ENCODE measurements at regions not wholly inside any gene's neighbourhood (a gene's known extent, or its start where the extent isn't known, plus 50 kb on each side); places are given as distances from the start of the nearest gene placed in this dataset.
A peak's percentile ranks its signal among the peaks of the same experiment; 100 is the strongest.
"Not testable (repeated sequence)": the region's sequence is repeated elsewhere in the genome, so short reads cannot be mapped to it uniquely, and the experiment has no call there.

DNA sequence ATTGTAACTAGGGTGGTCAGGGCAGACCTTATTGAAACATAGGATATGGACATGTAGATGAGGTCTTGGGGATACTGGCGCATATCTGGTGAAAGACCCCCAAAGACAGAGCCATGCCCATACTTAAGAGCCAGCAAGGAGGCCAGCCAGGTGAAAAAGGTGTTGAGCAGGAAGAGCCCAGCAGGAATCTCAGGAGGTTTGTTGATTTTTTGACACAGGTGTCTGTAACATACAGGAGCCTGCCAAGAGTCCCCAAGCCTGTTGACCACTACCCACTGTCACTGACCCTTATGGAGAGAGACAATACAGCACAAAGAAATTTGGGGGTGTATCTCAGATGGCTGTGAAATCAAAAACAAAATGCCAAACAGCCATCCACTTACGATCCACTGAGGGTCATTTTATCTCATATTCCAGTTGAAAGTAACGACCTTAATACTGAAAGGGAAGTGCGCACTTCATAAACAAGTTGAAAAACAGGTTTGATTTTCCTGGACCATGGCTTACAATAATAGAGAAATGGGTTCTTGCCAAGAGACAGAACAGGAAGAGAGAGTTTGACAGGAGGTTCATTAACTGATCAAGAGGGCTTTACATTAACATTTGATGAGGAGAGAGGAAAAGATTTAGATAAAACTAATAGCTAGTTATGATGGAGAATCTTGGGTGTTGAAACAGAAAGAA, 163.6 kb downstream of the GLUL start:
- DNase-seq (ENCODE audit: low spot score): no peak

DNA sequence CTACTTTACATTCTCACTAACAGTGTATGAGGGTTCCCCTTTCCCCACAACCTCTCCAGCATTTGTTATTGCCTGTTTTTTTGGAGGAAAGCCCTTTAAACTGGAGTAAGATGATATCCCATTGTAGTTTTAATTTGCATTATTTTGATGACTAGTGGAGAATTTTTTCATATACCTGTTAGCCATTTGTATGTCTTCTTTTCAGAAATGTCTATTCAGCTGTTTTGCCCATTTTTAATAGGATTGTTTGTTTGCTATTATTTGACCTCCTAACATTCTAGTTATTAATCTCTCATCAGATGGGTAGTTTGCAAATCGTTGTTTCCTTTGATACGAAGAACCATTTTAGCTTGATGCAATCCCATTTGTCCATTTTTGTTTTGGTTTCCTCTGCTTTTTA, 165.0 kb downstream of the GLUL start:
- DNase-seq (ENCODE audit: low spot score): no peak

DNA sequence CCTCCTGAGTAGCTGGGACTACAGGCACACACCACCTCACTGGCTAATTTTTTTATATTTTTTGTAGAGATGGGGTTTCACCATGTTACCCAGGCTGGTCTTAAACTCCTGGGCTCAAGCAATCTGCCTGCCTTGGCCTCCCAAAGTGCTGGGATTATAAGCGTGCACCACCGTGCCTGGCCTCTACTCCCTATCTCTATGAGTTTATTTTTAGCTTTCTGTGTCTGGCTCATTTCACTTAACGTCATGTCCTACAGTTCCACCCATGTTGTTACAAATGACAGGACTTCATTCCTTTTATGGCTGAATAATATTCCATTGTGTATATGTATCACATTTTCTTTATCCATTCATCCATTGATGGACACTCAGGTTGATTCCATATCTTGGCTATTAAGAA, 164.2 kb upstream of the ZNF648 start:
- DNase-seq (ENCODE audit: low spot score): not testable (repeated sequence)

DNA sequence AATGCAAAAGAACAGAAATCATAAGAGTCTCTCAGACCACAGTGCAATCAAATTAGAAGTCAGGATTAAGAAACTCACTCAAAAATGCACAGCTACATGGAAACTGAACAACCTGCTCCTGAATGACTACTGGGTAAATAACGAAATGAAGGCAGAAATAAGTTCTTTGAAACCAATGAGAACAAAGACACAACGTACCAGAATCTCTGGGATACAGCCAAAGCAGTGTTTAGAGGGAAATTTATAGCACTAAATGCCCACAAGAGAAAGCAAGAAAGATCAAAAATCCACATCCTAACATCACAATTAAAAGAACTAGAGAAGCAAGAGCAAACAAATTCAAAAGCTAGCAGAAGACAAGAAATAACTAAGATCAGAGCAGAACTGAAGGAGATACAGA, 160.5 kb upstream of the ZNF648 start:
- not testable (repeated sequence) for DNase-seq (ENCODE audit: low spot score)

DNA sequence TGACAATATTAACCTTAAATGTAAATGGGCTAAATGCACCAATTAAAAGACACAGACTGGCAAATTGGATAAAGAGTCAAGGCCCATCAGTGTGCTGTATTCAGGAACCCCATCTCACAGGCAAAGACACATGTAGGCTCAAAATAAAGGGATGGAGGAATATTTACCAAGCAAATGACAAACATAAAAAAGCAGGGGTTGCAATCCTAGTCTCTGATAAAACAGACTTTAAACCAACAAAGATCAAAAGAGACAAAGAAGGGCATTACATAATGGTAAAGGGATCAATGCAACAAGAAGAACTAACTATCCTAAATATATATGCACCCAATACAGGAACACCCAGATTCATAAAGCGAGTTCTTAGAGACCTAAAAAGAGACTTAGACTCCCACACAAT, 159.9 kb upstream of the ZNF648 start:
- DNase-seq (ENCODE audit: low spot score): not testable (repeated sequence)

DNA sequence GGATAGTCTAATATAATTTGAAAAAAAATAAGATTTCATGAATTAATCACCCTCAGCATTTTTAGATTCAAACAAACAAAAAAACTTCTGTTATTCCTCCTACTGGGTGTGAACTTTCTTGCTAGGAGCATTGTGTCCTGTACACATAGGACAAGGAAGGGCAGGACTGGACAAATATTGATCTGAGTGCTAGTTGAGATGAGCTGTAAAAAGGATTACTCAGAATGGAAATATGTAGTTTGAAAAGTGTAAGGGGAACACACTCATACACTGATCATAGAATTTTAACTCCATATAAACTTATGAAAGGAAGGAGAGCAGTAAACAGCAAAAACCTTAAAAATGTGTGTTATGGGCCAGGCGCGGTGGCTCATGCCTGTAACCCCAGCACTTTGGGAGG, 156.5 kb upstream of the ZNF648 start:
- no peak for DNase-seq (ENCODE audit: low spot score)

DNA sequence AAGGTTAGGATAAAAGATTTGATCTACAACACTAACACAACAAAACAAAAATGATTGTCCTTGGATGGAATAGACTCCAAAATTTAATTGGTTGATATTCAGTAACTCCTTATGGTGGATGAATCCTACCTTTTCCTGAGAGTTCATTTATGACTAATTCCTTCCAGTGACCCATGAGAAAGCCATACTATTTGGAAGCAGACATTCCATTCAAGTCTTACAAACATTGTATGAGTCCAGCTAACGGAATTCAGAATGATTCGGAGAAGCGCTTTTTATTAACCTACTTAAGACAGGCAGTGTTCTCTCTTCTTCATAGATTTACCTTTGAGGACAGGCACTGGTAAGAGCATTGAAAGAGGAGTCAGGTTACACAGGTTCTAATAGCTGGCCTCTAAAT, 155.6 kb upstream of the ZNF648 start:
- DNase-seq (ENCODE audit: low spot score): no peak

DNA sequence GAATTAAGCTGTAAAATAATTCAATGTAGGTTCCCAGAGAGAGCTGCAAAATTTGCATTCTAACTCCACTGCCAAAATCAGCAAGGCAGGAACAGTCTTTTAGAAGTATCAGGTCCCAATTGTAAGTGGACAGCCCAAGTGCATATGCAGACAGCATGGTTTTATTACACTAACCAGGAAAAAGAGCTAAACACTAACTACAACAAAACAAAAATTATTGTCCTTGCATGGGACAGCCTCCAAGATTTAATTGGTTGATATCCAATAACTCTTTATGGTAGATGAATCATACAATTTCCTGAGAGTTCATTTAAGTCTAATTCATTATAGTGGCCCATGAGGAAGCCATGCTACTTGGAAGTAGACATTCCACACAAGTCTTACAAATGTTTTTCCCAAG, 154.3 kb upstream of the ZNF648 start:
- no peak for DNase-seq (ENCODE audit: low spot score)

DNA sequence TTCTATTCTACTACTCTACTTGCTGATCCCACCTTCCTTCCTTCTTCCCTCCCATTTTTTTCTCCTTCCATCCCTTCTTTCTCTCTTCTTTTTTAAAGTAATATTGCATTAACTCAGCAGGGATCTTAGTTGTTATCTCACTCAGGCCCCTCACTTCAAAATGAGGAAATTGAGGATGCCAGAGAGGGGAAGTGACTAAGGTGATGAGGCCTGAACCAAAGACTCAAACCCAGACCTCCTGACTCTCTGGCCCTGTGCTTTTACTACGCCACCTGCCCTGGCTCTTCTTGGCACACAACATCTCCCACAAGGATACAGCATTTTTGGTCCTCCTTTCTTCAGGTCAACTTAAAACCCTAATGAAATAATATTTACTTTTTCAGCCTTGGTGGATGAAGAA, 151.7 kb upstream of the ZNF648 start:
- no peak for DNase-seq (ENCODE audit: low spot score)

DNA sequence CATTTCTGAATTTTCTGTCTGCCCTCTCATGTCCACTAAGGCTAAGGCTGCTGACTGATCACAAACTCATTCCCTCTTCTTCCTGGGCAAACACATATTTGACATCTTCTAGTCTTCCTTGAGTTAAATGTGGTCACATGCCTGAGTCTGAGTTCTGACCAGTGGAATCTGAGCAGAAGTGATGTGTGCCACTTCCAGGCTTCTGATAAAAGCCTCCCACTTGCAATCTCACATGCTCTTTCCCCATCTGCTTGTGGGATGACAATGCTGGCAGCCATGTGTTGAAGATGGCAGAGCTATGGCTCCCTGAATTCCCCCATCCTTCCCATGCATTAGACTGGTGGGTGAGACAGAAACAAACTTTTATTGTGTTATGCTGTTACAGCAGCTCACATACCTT, 149.9 kb upstream of the ZNF648 start:
- DNase-seq (ENCODE audit: low spot score): no peak

DNA sequence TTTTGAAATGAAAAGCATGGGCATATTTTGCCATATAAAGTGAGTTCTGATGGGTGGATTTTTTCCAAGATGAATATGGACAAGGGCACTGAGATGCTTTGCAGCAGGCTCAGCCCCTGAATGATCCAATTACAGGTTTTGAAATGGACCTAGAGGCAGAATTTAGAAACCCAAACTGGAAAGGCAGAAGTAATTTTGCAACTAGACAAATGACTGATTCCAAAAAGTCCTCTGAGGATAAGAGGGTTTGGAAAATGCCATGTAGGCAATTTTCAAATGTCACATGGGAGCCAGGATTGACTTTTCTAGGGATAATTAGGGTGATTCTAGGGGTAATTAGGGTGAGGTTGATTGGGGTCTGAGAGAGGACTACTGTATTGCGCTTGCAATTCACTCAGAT, 148.9 kb upstream of the ZNF648 start:
- DNase-seq (ENCODE audit: low spot score): no peak

DNA sequence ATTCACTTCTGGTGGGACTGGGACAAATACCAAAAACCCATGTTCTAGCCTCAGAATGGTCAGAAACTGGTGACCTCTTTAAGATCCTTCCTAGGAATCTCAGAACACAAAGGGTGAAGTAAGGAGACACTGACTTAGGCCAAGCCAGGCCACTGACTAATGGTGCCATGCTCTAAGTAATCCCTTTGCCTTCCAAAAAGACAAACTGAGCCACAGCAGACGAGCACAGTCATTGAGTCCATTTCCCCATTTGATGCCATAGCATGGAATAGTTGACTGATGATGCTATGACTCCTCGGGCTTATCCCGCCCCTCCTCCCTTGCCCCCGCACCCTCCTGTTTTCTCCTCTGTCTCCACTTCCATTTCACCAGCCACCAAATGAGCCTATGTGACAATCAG, 145.8 kb upstream of the ZNF648 start:
- DNase-seq (ENCODE audit: low spot score): no peak

DNA sequence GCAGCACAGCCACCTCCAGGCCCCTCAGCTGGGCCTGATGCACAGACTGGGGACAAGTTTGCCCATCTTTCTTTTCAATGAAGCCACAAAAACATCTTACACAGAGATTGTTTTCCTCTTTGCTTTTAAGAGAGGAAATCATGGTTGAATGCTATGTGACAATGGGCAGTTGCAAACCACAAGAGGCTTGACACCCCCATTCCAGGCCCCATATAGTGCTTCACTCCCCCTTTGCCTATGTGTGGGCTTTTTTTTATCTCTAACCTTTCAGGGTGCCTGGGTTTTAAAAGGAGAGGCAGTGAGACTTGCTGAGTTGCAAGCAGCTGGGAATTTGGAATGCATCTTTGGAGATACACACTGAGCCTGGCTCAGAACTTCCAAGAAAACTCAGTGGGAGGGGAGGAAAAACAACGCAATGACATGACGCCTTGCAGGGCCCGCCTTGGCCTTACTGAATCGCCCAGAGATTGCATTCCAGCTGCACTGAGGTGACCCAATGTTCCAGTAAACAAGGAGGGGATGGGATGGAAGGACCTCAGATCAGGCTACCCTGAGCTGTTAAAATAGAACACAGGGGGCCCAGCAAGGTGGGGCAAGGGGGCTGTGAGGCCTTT, 145.2 kb upstream of the ZNF648 start:
- DNase-seq (ENCODE audit: low spot score): peak; percentile 68

DNA sequence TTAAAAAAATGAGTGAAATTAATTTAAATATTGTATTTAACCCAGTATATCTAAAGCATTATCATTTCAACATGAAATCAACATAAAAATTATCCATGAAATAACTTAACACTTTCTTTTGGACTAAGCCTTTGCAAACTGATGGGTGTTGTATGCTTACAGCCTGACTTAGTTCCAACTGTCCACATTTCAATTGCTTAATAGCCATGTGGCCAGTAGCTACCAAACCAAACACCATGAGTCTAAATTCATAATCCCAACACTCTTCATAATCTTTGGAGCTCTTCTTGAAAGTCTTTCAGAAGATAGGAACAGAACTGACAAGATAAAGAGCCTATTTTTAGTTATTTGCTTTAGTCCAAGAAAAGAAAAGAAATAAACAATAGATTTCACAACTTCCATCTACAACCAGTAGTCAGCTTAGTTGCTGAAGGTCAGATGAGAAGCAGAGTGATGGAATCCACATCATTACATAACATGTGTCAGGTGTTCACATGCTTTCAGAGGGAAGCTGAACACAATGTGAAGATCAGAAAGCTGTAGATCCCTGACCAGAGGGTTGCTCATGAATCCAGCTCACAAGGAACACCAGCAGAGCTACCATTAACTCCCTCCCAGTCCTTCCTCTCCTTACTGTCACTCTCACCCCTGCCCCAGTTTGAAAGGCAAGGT, 144.0 kb upstream of the ZNF648 start:
- DNase-seq (ENCODE audit: low spot score): no peak

DNA sequence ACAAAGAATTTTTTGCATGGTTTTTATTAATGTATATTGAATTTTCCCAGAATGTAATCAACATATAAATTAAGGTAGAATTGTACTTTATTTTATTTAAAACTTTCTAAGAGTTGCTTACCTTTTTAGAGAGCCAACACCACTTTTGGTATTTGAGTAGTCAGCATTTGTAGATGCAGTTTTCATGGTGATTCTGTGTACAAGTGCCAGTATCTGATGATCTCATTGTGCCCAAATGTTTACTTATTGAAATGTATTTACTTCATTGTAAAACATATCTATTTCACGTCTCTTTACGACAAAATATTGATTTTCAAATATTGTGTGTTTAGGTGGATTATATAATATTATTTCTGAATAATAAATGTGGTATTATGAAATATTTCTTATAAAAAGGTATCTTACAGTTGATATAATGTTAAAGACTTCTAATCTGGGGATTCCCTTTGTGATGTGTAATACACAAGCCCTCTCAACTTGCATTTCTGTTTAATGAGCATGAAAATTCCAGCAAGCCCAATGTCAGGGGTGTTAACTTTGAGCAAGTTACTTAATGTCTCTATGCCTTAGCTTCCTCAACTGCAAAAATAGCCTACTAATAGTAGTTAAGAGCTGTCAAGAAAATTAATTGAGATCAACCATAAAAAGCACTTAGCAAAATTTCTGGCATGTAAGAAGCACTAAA, 141.8 kb upstream of the ZNF648 start:
- DNase-seq (ENCODE audit: low spot score): no peak

DNA sequence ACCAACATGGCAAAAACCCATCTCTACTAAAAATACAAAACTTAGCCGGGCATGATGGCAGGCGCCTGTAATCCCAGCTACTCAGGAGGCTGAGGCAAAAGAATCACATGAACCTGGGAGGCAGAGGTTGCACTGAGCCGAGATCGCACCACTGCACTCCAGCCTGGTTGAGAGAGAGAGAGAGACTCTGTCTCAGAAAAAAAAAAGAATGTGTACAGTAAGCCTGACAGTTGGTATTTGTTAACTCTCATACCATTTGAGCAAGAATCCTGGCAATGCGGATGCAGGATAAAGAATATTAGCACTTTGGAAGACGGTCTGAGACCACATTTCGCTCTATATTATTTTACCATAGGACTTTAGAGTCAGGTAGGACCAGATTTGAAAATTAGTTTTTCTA, 140.0 kb upstream of the ZNF648 start:
- DNase-seq (ENCODE audit: low spot score): not testable (repeated sequence)

DNA sequence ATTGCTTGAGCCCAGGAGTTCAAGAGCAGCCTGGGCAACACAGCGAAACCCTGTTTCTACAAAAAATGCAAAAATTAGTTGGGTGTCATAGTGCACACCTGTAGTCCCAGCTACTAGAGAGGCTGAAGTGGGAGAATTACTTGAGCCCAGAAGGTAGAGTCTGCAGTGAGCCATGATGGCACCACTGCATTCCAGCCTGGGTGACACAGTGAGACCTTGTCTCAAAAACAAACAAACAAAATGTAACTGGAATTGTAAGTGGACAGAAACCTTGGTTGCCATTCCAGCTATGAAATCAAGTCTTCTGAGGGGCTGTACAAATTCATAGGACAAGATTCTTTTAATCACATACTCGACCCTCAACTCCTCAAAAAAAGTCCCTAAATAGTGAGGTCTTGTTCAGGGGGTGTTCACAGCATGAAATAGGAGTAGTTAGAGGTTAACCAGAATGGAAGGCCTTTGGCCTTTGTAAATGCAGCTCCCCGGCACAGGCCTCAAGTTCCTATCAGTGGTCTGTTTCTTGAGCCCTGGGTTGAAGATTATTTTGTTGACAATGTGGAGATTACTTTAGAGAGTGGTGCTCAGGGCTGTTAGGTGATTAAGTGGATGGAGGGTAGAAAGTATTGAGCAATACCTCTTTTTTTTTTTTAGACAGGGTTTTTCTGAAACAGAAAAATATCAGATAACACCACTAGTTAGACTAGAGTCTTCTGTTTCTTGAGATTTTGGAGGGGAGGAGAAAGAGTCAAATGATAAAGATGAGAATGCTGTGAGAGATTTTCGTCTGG, 138.7 kb upstream of the ZNF648 start:
- DNase-seq (ENCODE audit: low spot score): no peak

DNA sequence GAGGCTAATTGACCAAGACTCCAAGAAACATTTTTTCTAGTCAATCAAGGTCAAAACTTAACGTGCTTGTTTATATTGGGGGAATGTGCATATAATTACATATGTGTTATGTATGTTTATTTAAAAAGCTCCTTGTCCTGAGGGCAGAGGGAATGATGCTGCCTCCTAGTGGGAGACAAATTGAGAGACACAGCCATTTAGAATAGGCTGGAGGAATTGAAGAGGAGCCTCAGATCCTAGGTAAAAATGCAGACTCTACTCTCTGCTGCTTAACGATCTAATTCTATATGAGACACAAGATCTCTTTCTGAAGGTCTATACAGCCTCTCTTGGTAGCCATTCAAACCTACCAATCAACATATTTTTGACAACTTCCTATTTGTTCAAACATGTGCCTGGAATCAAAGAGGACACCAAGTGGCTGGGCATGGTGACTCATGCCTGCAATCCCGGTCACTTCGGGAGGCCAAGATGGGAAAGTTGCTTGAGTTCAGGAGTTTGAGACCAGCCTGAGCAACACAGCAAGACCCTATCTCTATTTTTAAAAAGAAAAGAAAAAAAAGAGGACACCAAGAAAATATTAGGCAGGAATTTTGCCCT, 136.6 kb upstream of the ZNF648 start:
- no peak for DNase-seq (ENCODE audit: low spot score)

DNA sequence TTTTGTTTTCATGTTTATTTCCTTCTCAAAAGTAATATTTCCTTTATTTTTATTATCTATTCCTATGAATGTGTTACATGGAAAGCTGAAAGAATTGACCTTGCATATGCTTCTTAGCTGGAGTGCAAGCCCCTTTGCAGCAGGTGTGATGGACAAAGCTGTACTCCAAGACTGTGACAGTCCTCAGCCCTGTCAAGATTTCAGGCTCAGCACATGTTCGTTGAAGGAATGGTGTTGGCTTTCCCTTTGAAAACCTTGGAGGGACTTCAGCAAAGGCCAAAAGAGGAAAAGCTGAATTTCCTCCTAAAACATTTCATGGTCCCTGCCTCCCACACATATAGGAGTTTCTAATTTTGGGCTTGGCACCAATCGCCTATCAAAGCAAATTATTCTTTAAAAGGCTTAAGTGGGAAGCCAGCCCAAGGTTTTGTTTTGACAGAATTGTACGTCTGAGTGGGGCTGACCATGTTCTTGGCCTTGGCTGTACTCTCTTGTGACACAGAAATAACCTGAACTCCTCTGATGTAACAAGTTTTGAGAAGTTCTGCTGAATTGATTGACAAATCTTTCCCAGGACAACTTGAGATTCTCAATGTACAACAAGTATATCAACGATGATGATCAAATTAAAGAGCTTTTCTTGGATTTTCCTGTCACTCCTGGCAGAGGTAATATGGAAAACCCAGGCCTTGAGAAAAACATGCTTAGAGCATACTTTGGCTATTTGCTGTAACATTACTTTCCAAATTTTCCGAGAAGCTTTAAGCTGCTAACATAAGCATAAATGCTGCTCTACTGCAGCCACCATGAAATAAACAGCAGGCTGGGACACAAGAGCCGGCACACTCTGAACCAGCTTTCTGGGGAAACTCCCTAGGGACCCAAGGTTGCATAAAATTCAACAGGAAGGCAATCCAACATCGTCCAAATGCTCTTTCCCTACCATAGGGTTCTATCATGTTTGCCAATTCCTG, 135.7 kb upstream of the ZNF648 start:
- DNase-seq (ENCODE audit: low spot score): peak; percentile 21

DNA sequence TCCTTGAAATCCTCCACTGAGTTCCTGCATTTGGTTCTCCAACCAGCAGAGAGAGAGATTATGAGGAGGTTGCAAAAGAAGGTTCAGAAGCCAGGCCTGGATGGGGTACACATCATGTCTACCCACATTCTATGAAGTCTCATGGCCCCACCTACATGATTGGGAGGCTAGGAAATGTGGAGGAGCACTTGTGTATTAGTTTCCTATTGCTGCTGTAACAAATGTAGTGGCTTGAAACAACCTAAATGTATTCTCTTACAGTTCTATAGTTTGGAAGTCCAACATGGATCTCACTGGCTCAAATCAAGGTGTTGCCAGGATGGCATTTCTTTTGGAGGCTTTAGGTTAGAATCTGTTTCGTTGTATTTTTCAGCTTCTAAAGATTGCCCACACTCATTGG, 134.2 kb upstream of the ZNF648 start:
- no peak for DNase-seq (ENCODE audit: low spot score)

Data from mucosa of gallbladder (tissue), 1 donor.